T-cell (primary cell): ENCODE measurements at regions not wholly inside any gene's neighbourhood (a gene's known extent, or its start where the extent isn't known, plus 50 kb on each side); places are given as distances from the start of the nearest gene placed in this dataset.
A peak's percentile ranks its signal among the peaks of the same experiment; 100 is the strongest.
"Not testable (repeated sequence)": the region's sequence is repeated elsewhere in the genome, so short reads cannot be mapped to it uniquely, and the experiment has no call there.

Source experiments
- ATAC-seq, 4 experiments: fragments of 200-7000 bp in 3 of 4; fragments of 150-1000 bp in 1 of 4; cut with Tn5 transposase; replicated peaks in 1 of 4; 1 replicate in 3 of 4; 2 replicates in 1 of 4; pipeline ENCODE4 v1.10.0; 2021; ENCODE audit warnings: moderate library complexity in 3 of 4, mild to moderate bottlenecking in 2 of 4, moderate number of reproducible peaks in 1 of 4
- CTCF ChIA-PET, 2 donors: fragments of 300-600 bp; sonication (Branson Sonifier 250); formaldehyde crosslinking; loops; one replicate each; lab custom pipeline; 2022; ENCODE audit warnings: antibody characterized with exemption in 2 of 2; lab: Charles Lee
- POLR2A ChIA-PET, 2 donors: fragments of 300-600 bp; sonication (Branson Sonifier 250); formaldehyde crosslinking; loops; one replicate each; lab custom pipeline; 2022; ENCODE audit warnings: antibody characterized with exemption in 2 of 2; lab: Charles Lee
- DNase-seq, 35 experiments: peaks; one replicate each; pipeline versions ENCODE4 v3.0.0 to v3.0.0-alpha.2; 2013 to 2023
- H3K27ac ChIP-seq: one replicate; pipeline ENCODE4 v1.5.1; 2013; ENCODE audit warnings: low read length
- H3K27me3 ChIP-seq, 2 experiments: replicated peaks in 1 of 2; 1 replicate in 1 of 2; 2 replicates in 1 of 2; pipeline versions ENCODE4 v1.6.1 to v1.7.0; 2013; ENCODE audit warnings: low read length in 1 of 2, mixed read lengths in 1 of 2; ENCODE audit not compliant: control insufficient read depth in 2 of 2, insufficient read depth in 2 of 2; ENCODE audit errors: extremely low read depth in 1 of 2
- H3K36me3 ChIP-seq, 2 donors: 1 replicate in 1 of 2; 2 replicates in 1 of 2; pipeline versions ENCODE4 v1.6.1 to v1.7.0; 2013; ENCODE audit warnings: low read length in 1 of 2; ENCODE audit not compliant: control insufficient read depth in 2 of 2, insufficient read depth in 1 of 2; ENCODE audit errors: extremely low read depth in 1 of 2
- H3K4me1 ChIP-seq, 2 experiments: 1 replicate in 1 of 2; 2 replicates in 1 of 2; pipeline versions ENCODE4 v1.6.1 to v1.7.0; 2013; ENCODE audit warnings: low read length in 2 of 2, mixed read lengths in 1 of 2; ENCODE audit not compliant: insufficient read depth in 2 of 2, control insufficient read depth in 1 of 2; ENCODE audit errors: extremely low read depth in 1 of 2
- H3K4me3 ChIP-seq, 2 donors: 1 replicate in 1 of 2; 2 replicates in 1 of 2; pipeline versions ENCODE4 v1.5.1 to v1.7.0; 2013; ENCODE audit warnings: mild to moderate bottlenecking in 2 of 2, low read length in 1 of 2, moderate library complexity in 1 of 2; ENCODE audit not compliant: control insufficient read depth in 1 of 2; ENCODE audit errors: extremely low read depth in 1 of 2
- H3K9me3 ChIP-seq: 2 replicates; pipeline ENCODE4 v1.7.0; 2013
- H3K27ac Mint-ChIP-seq, 2 donors: one replicate each; pipeline ENCODE4 v1.8.0; 2020 to 2021; ENCODE audit warnings: mild to moderate bottlenecking in 2 of 2, mixed read lengths in 2 of 2
- H3K27me3 Mint-ChIP-seq, 2 donors: one replicate each; pipeline ENCODE4 v1.8.0; 2021 to 2022; ENCODE audit warnings: mixed read lengths in 2 of 2
- H3K36me3 Mint-ChIP-seq: one replicate; pipeline ENCODE4 v1.8.0; 2021; ENCODE audit warnings: mixed read lengths
- H3K4me1 Mint-ChIP-seq, 3 donors: one replicate each; pipeline ENCODE4 v1.8.0; 2020 to 2022; ENCODE audit warnings: mixed read lengths in 3 of 3, mild to moderate bottlenecking in 1 of 3
- H3K4me3 Mint-ChIP-seq, 3 donors: one replicate each; pipeline ENCODE4 v1.8.0; 2020 to 2022; ENCODE audit warnings: mild to moderate bottlenecking in 3 of 3, mixed read lengths in 3 of 3, moderate library complexity in 3 of 3
- H3K9me3 Mint-ChIP-seq, 3 donors: one replicate each; pipeline ENCODE4 v1.8.0; 2020 to 2022; ENCODE audit warnings: mixed read lengths in 3 of 3
- WGBS: methylation state at CpG from one replicate; pipeline ENCODE4 v1.1.5; 2013; ENCODE audit warnings: missing lambda C conversion rate; ENCODE audit not compliant: insufficient coverage; 5-methylcytosine and 5-hydroxymethylcytosine counted together

GRCh38 chr1:174105086-174105485 is 54.2 kb upstream of the RABGAP1L start:
- Histone ChIP-seq H3K4me1 (no peaks in the 10 kb centered on the region), H3K36me3 (no peaks in the 10 kb centered on the region), H3K27ac (no peak overlapping the region), H3K27me3 (peaks cover 0 to 3% of the 10 kb centered on the region in 2 experiments), H3K4me3 (no peak overlapping the region), H3K9me3 (no peaks in the 10 kb centered on the region)
- H3K27me3 Mint-ChIP-seq: peaks cover 0 to 2% of the 10 kb centered on the region in 2 donors
- WGBS: 64% methylated on average over 2 of the region's 8 CpGs
- POLR2A ChIA-PET: no interaction called here
- H3K4me3 Mint-ChIP-seq: no peak overlapping the region
- H3K27ac Mint-ChIP-seq: no peak overlapping the region
- CTCF ChIA-PET: interaction anchor here in 1 of 2 donors (0.6 kb wide), 1 partner anchor 10 kb away, joined by 4 read pairs; no protein-coding TSS in a partner anchor
- H3K36me3 Mint-ChIP-seq: no peaks in the 10 kb centered on the region
- no peaks in the 10 kb centered on the region for H3K4me1 Mint-ChIP-seq
- ATAC-seq (no peak), DNase-seq (no peak)
- no peaks in the 10 kb centered on the region for H3K9me3 Mint-ChIP-seq

- no peaks in the 10 kb centered on the region for H3K9me3 ChIP-seq
- no peak overlapping the region for H3K27ac ChIP-seq
- DNase-seq (no peak), ATAC-seq (no peak)
- WGBS: 100% methylated on average over 1 of the region's 2 CpGs
- no peak overlapping the region for H3K4me3 ChIP-seq
- Mint-ChIP-seq H3K9me3 (no peaks in the 10 kb centered on the region), H3K27ac (no peak overlapping the region), H3K36me3 (no peaks in the 10 kb centered on the region), H3K27me3 (peaks cover 0 to 2% of the 10 kb centered on the region in 2 donors), H3K4me1 (no peaks in the 10 kb centered on the region), H3K4me3 (no peak overlapping the region)
- CTCF ChIA-PET: no interaction called here
- POLR2A ChIA-PET: interaction anchor here in 1 of 2 donors (0.7 kb wide), 1 partner anchor 677 kb away, joined by 3 read pairs; no protein-coding TSS in a partner anchor
- peaks cover 0 to 3% of the 10 kb centered on the region in 2 experiments for H3K27me3 ChIP-seq
- no peaks in the 10 kb centered on the region for H3K4me1 ChIP-seq
- no peaks in the 10 kb centered on the region for H3K36me3 ChIP-seq
Measured at GRCh38 chr1:174103766-174104165, 55.6 kb upstream of the RABGAP1L start.

- H3K4me1 Mint-ChIP-seq, H3K9me3 ChIP-seq, H3K9me3 Mint-ChIP-seq, CTCF ChIA-PET, POLR2A ChIA-PET, H3K4me3 Mint-ChIP-seq, H3K27ac Mint-ChIP-seq, H3K27me3 Mint-ChIP-seq, H3K36me3 Mint-ChIP-seq, H3K4me1 ChIP-seq, ATAC-seq, H3K4me3 ChIP-seq, DNase-seq, H3K36me3 ChIP-seq, H3K27ac ChIP-seq, H3K27me3 ChIP-seq: not testable (repeated sequence)
- WGBS: 98% methylated on average over 5 of the region's 9 CpGs
Measured at GRCh38 chr1:174101976-174102375, 57.3 kb upstream of the RABGAP1L start.

- no peaks in the 10 kb centered on the region for H3K4me1 ChIP-seq
- Mint-ChIP-seq H3K4me3 (no peak overlapping the region), H3K36me3 (no peaks in the 10 kb centered on the region), H3K9me3 (no peaks in the 10 kb centered on the region), H3K27ac (no peak overlapping the region), H3K4me1 (no peaks in the 10 kb centered on the region), H3K27me3 (no peaks in the 10 kb centered on the region)
- DNase-seq: no peak
- no peak overlapping the region for H3K27ac ChIP-seq
- no peaks in the 10 kb centered on the region for H3K9me3 ChIP-seq
- no peaks in the 10 kb centered on the region for H3K36me3 ChIP-seq
- no peak overlapping the region for H3K4me3 ChIP-seq
- ATAC-seq: no peak
- no peaks in the 10 kb centered on the region for H3K27me3 ChIP-seq
- WGBS: 92% methylated on average over 2 of the region's 2 CpGs
- ChIA-PET POLR2A (no interaction called here), CTCF (no interaction called here)
Measured at GRCh38 chr1:174097426-174097825, 61.9 kb upstream of the RABGAP1L start.

GRCh38 chr1:174093789-174094188 is 65.5 kb upstream of the RABGAP1L start:
- 67% methylated on average over 1 of the region's 5 CpGs for WGBS
- POLR2A ChIA-PET: interaction anchor here in 1 of 2 donors (0.6 kb wide), 1 partner anchor 18 kb away, joined by 3 read pairs; no protein-coding TSS in a partner anchor
- not testable (repeated sequence) for H3K36me3 Mint-ChIP-seq, H3K4me3 ChIP-seq, H3K27me3 ChIP-seq, H3K9me3 Mint-ChIP-seq, ATAC-seq, H3K27ac Mint-ChIP-seq, H3K36me3 ChIP-seq, H3K4me1 Mint-ChIP-seq, H3K4me1 ChIP-seq, H3K4me3 Mint-ChIP-seq, H3K27ac ChIP-seq, H3K9me3 ChIP-seq, H3K27me3 Mint-ChIP-seq
- peak in 3 of 35 experiments; percentile 3 to 23 (median 4) for DNase-seq
- CTCF ChIA-PET: interaction anchor here (0.6 to 0.8 kb wide), 4 partner anchors 25 to 1243 kb away, joined by 3 to 4 read pairs (median 3); no protein-coding TSS in a partner anchor

GRCh38 chr1:174090471-174090870 is 68.3 kb upstream of the RC3H1 start:
- Mint-ChIP-seq H3K9me3 (peaks cover 0 to 7% (median 4%) of the 10 kb centered on the region in 3 donors), H3K36me3 (no peaks in the 10 kb centered on the region), H3K4me1 (no peaks in the 10 kb centered on the region), H3K27me3 (peaks cover 0 to 3% of the 10 kb centered on the region in 2 donors), H3K4me3 (no peak overlapping the region), H3K27ac (no peak overlapping the region)
- ATAC-seq (no peak), DNase-seq (no peak)
- H3K4me3 ChIP-seq: no peak overlapping the region
- H3K27me3 ChIP-seq: peaks cover 0 to 4% of the 10 kb centered on the region in 2 experiments
- H3K4me1 ChIP-seq: no peaks in the 10 kb centered on the region
- CTCF ChIA-PET: no interaction called here
- no peaks in the 10 kb centered on the region for H3K9me3 ChIP-seq
- no CpG with 5 or more reads among the region's 3 CpGs for WGBS
- no peaks in the 10 kb centered on the region for H3K36me3 ChIP-seq
- H3K27ac ChIP-seq: no peak overlapping the region
- POLR2A ChIA-PET: interaction anchor here in 1 of 2 donors (0.6 kb wide), 1 partner anchor 600 kb away, joined by 10 read pairs; no protein-coding TSS in a partner anchor

- H3K27me3 ChIP-seq: no peaks in the 10 kb centered on the region
- Mint-ChIP-seq H3K27me3 (peaks cover 0 to 3% of the 10 kb centered on the region in 2 donors), H3K4me1 (no peaks in the 10 kb centered on the region), H3K27ac (no peak overlapping the region), H3K9me3 (peaks cover 0 to 8% (median 0%) of the 10 kb centered on the region in 3 donors), H3K4me3 (no peak overlapping the region), H3K36me3 (no peaks in the 10 kb centered on the region)
- ATAC-seq (no peak), DNase-seq (no peak)
- ChIA-PET CTCF (no interaction called here), POLR2A (no interaction called here)
- no peaks in the 10 kb centered on the region for H3K36me3 ChIP-seq
- H3K4me1 ChIP-seq: no peaks in the 10 kb centered on the region
- no peak overlapping the region for H3K27ac ChIP-seq
- no CpG with 5 or more reads among the region's 1 CpG for WGBS
- no peaks in the 10 kb centered on the region for H3K9me3 ChIP-seq
- H3K4me3 ChIP-seq: no peak overlapping the region
Measured at GRCh38 chr1:174080819-174081218, 58.7 kb upstream of the RC3H1 start.
